ENCODE measurements at regions not wholly inside any gene's neighbourhood (a gene's known extent, or its start where the extent isn't known, plus 50 kb on each side); places are given as distances from the start of the nearest gene placed in this dataset.

- H3K36me3 ChIP-seq (ENCODE audit: insufficient read depth, low read length, poor library complexity, severe bottlenecking) = no peaks in the 10 kb centered on the region
- ChIA-PET CTCF (no interaction called here), POLR2A (ENCODE audit: low non-redundant PET) (no interaction called here)
- DNase-seq (ENCODE audit: low spot score) = no peak
- H3K4me1 ChIP-seq (ENCODE audit: insufficient read depth, low read length, poor library complexity, severe bottlenecking) = no peaks in the 10 kb centered on the region
- H3K27ac ChIP-seq (ENCODE audit: low read depth, low read length, poor library complexity, severe bottlenecking) = no peak overlapping the region
- no peaks in the 10 kb centered on the region for H3K27me3 ChIP-seq (replicated peaks; ENCODE audit: insufficient read depth, low read depth, low read length, poor library complexity)
- no peaks in the 10 kb centered on the region for H3K9me3 ChIP-seq (ENCODE audit: low read depth, low read length, poor library complexity, severe bottlenecking)
- H3K4me3 ChIP-seq (ENCODE audit: low read depth, low read length, poor library complexity, severe bottlenecking) = no peak overlapping the region
- no TSS peak for BruUV-seq (replicated peaks)
- intact Hi-C loops (cut with micrococcal nuclease; ENCODE audit: unreplicated experiment) = no loop called here
- TF ChIP-seq CTCF (conservative IDR thresholded peaks at IDR 0.05; ENCODE audit: low read depth, low read length) (no peak), EZH2 (IDR thresholded peaks at IDR 0.05; ENCODE audit: borderline replicate concordance, low read depth, low read length, poor library complexity, severe bottlenecking) (no peak)
Observed at GRCh38 chr13:57932061-57932460, 300.5 kb downstream of the PCDH17 start.

- H3K4me3 ChIP-seq (ENCODE audit: low read depth, low read length, poor library complexity, severe bottlenecking) = no peak overlapping the region
- H3K27ac ChIP-seq (ENCODE audit: low read depth, low read length, poor library complexity, severe bottlenecking) = no peak overlapping the region
- ChIA-PET CTCF (no interaction called here), POLR2A (ENCODE audit: low non-redundant PET) (no interaction called here)
- TF ChIP-seq CTCF (conservative IDR thresholded peaks at IDR 0.05; ENCODE audit: low read depth, low read length) = no peak
- TF ChIP-seq EZH2 (IDR thresholded peaks at IDR 0.05; ENCODE audit: borderline replicate concordance, low read depth, low read length, poor library complexity, severe bottlenecking) = no peak
- H3K36me3 ChIP-seq (ENCODE audit: insufficient read depth, low read length, poor library complexity, severe bottlenecking) = no peaks in the 10 kb centered on the region
- no peak for DNase-seq (ENCODE audit: low spot score)
- no peaks in the 10 kb centered on the region for H3K4me1 ChIP-seq (ENCODE audit: insufficient read depth, low read length, poor library complexity, severe bottlenecking)
- BruUV-seq (replicated peaks) = no TSS peak
- no peaks in the 10 kb centered on the region for H3K27me3 ChIP-seq (replicated peaks; ENCODE audit: insufficient read depth, low read depth, low read length, poor library complexity)
- H3K9me3 ChIP-seq (ENCODE audit: low read depth, low read length, poor library complexity, severe bottlenecking) = no peaks in the 10 kb centered on the region
- intact Hi-C loops (cut with micrococcal nuclease; ENCODE audit: unreplicated experiment) = no loop called here
Observed at GRCh38 chr13:57933606-57934005, 302.1 kb downstream of the PCDH17 start.

DNA sequence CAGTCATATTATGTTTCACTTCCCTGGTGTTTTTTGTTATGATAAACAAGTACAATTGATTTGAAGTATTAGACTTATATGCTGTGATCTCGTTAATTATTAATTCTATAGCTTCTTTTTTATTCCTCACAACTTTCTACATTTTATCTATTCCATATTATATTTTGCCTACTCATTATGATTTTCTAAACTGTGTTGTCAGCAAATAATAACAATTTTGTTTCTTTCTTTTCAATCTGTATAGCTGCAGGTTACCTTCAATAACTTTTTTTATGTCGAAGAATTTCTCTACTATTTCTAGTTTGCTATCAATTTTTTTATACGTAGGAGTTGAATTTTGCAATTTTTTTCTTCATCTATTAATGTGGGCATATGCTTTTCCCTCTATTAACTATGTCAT, 304.4 kb downstream of the PCDH17 start:
- TF ChIP-seq EZH2 (IDR thresholded peaks at IDR 0.05; ENCODE audit: borderline replicate concordance, low read depth, low read length, poor library complexity, severe bottlenecking) (no peak), CTCF (conservative IDR thresholded peaks at IDR 0.05; ENCODE audit: low read depth, low read length) (no peak)
- no peak overlapping the region for H3K27ac ChIP-seq (ENCODE audit: low read depth, low read length, poor library complexity, severe bottlenecking)
- no TSS peak for BruUV-seq (replicated peaks)
- DNase-seq (ENCODE audit: low spot score) = no peak
- no peaks in the 10 kb centered on the region for H3K9me3 ChIP-seq (ENCODE audit: low read depth, low read length, poor library complexity, severe bottlenecking)
- H3K4me3 ChIP-seq (ENCODE audit: low read depth, low read length, poor library complexity, severe bottlenecking) = no peak overlapping the region
- POLR2A ChIA-PET (ENCODE audit: low non-redundant PET) = no interaction called here
- CTCF ChIA-PET = no interaction called here
- H3K36me3 ChIP-seq (ENCODE audit: insufficient read depth, low read length, poor library complexity, severe bottlenecking) = no peaks in the 10 kb centered on the region
- no peaks in the 10 kb centered on the region for H3K27me3 ChIP-seq (replicated peaks; ENCODE audit: insufficient read depth, low read depth, low read length, poor library complexity)
- intact Hi-C loops (cut with micrococcal nuclease; ENCODE audit: unreplicated experiment) = no loop called here
- no peaks in the 10 kb centered on the region for H3K4me1 ChIP-seq (ENCODE audit: insufficient read depth, low read length, poor library complexity, severe bottlenecking)

Data from A673 (cell line).